GM18909 (cell line): ENCODE measurements at regions not wholly inside any gene's neighbourhood (a gene's known extent, or its start where the extent isn't known, plus 50 kb on each side); places are given as distances from the start of the nearest gene placed in this dataset.

Experiments used
- ATAC-seq: cut with Tn5 transposase; IDR thresholded peaks from one replicate; pipeline ENCODE4 v1.9.1; 2021; ENCODE audit warnings: mild to moderate bottlenecking; ENCODE audit not compliant: unreplicated experiment, poor library complexity

DNA sequence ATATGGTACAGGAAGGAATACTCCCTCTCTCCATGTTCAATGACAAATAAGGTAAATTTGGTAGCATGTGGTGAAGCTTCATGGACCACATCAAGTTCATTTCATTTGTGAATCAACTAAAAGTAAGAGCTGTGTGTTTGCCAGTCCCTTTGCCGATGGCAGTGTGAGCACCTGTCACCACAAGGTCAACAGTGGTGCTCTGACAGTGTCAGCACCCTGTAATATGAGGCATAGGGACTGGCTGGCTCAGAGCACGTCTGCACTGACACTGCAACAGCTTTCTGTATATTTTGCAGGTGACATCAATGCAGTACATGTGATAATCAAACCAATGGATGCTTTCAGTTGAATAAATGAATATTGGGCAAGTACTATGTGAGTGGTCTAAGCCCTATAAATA lies 852.4 kb downstream of the TUSC7 start:
- no peak for ATAC-seq

DNA sequence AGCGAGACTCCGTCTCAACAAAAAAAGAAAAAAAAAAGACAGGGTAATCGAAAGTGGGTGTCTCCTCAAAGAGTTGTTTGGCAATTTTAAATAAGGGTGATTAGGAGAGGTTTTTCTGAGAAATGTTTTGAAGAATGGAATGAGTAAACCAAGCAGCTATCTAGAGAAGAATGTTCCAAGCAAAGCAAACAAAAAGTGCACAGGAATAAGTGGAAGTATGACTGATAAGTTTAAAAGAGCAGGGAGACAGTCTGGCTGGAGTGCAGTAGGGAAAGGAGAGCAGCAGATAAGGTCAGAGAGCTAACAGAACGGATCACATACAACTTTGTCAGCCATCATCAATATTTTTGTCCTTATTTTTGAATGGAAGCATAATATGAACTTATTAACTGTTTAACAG lies 853.5 kb downstream of the TUSC7 start:
- no peak for ATAC-seq

DNA sequence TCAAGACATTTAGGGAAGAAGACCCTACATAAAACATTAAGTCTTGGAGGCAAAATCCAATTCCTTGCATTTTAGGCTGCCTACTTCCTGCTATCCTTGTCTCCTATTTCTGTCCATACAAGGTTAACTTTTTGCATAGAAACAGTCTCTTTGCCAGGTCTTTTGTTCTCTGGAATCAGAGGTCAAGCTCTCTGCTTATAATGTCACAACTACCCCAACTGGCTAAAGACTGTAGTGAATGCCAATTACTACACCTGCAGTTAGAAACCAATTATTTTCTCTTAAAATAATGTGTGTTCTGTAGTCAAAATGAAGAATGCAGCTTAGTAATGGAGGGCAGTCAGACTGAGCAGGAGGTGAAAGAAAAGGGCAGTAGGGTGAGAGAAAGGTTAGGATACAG lies 856.2 kb downstream of the TUSC7 start:
- ATAC-seq: no peak

DNA sequence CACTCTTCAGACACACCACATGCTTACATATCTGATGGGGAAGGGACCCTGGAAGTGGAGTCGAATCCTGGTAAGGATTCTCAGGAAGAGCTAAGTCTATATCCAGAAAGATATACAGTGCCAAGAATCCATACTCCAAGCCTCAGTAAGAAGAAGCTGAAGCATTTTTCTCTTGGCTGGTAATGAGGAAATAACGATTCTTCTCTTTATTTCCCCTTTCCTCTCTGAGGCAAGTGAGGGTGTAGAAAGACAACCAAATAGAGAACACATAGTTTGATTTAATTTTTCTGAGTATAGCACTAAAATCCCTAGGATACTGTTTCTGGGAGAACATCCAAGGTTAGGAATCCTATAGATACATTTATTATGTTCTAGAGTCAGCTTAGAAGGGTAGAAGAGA lies 857.3 kb downstream of the TUSC7 start:
- no peak for ATAC-seq

DNA sequence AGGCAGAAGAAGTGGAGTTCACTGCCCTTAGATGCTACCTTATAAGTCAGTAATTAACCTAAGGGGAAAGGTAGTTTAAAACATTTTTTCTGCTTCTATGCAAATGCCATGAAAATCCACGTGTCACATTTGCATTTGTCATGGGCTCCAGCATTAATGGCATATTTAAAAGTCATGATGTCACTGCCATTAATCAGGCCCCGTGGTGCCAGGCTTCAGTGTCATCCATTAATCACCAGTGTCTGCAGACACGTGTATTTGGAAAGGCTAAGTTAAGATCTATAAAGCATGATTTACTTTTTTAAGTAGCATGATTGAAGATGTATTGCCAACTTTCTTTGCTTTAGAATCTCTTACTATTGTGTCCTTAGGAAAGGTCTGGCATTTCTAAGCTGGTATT lies 857.8 kb downstream of the TUSC7 start:
- ATAC-seq: no peak

DNA sequence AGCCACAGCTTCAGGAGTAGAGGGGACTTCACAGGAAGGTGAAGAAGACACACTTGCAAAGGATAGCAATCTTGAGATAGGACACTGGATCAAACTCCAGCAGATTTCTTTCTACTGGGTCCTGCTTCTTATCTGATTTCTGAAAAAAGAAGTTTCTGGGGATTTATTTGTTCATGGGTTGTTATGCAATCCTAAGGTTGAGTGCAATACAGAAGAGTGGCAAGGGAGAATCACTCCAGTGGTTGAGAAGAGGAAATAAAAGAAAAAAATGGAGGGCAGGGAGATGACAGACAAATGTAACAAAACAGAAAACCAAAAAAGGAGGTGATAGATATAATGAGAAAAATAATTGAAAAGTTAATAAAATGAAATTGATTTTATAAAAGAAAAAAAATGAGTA lies 858.3 kb downstream of the TUSC7 start:
- ATAC-seq: no peak

DNA sequence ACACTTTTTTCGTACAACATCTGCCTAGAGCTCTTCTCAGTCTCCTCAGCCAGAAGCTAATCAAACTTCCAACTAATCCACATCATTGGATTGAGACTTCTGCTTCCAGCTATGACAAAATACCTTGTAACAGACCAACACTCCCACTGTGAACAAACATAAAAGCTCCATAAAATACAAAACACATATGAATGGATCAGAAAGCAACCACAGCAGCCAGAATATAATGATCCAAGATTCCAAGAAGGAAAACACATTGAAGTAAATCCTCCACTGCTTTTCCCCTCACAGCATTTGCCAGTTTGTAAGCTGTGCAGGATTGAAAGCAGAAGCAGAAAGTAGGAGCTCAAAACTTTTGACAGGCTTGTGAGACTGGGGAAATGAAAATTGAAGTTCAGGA lies 863.2 kb downstream of the TUSC7 start:
- no peak for ATAC-seq

DNA sequence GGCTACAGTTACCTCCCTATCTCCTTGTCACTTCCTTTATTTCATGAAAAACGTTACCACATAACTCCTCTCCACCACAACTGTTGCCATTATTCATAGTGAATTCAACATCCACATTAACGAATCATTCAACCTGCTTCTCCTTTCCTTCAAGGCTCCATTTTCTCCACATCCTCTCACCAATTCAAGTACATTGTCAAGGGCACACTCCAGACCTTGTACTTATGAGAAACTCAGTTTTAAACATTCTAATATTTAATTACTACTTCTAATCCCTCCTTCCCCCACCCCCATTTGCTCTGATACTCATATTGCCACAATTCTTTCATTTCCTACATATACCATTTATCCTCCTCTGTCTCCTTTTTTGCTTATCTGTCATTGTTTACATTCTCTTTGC lies 871.2 kb downstream of the TUSC7 start:
- no peak for ATAC-seq

DNA sequence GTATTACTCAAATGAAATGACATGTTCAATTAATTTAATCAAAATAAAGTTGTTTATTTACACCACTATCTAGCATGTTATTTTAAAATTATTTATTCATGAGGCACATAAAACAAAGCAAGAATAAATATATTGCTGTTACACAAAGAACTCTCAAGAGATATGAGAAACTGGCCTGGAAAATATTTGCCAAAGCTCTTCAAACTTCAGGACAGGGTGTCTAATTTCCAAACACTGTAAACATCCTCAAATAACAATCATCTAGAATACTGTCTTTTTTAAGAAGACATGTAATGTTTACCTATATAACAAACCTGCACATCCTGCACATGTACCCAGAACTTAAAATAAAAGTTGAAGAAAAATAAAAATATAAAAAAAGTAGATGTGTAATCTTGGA lies 876.6 kb downstream of the TUSC7 start:
- no peak for ATAC-seq

DNA sequence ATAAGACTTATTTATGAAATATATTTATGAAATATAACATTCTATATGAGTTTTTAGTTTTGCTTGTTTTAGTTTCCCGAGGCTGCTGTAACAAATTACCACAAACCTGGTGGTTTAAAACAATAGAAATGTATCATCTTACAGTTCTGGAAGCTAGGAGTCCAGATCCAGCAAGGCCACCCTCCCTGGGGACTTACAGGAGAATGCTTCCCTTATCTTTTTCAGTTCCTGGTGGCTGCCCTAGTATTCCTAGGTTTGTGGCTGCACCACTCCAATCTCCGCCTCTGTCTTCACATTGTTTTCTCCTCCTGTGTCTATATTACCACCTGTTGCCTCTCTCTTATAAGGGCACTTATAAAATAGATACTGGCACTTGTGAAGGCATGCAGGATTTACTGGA lies 877.8 kb downstream of the TUSC7 start:
- no peak for ATAC-seq

DNA sequence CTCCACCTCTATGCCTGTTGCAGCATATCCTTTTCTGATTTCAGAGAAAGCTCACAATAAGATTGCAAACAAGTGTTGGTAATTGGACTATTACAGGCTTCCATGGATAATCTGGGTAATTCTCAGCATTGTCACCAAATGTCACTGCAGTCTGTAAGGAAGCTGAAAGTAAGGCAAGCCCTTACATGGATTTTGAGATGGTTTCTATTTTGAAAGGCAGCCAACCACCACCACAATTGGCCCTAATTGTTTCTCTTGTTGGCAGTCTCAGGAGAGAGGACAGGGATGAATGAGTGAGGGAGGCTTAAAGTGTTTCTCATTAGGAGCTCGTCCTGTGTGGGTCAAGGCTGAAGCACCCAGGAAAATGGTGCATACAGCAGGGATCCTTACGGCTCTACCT lies 879.9 kb downstream of the TUSC7 start:
- ATAC-seq: no peak

DNA sequence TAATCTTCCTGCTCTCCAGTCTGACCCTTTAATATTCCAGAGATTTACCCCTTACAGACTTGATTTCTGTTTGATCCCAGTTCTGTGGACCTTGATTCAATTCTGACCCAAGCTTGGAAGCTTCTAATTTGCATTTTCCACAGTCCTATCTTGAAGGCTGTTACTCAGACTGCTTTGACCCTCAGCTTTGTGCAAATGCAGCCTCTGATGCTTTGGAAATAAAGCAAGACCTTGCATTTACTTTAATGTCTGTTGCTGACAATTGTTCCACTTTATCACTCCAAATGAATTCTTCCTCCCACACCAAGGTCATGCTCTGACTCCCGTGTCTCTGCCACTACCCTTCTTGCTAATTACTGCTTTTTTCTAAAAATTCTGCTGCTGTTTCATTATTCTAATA lies 886.0 kb downstream of the TUSC7 start:
- ATAC-seq: no peak

DNA sequence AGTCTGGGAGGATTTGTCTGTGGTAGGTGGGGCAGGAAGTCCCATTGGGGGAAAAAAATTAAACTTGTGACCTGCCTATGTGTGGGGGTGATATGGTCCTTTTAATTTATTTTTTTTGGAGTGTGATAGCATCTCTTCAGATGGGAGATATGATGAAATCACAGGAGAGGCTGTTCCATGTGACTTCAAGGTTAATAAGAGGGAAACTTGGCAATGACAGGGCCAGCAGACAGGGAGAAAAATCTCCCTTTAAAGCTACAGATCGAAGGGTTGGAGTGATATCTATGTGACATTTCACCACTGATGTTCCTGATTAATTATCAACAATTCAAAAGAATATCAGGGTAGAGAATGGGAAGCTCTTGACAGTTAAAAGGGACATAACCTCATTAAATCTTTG lies 886.9 kb downstream of the TUSC7 start:
- ATAC-seq: no peak

DNA sequence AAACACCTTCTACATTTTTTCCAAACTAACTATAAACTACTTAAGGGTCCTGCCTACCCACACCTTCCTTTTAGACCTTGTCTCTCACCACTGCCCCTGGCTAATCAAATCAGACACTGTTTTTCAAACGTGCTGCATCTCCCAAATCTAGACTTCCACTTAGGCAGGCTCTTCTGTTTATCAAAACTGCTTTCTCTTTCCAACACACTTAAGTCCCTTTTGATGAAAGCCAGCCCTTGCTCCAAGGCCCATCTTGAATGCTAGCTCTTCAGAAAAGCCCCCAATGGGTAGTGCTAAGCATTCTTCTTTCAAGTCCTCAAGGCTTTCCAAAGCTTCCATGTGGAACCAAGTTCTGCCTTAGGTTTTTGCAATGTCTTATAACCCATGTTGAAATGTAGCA lies 888.3 kb downstream of the TUSC7 start:
- ATAC-seq: no peak

DNA sequence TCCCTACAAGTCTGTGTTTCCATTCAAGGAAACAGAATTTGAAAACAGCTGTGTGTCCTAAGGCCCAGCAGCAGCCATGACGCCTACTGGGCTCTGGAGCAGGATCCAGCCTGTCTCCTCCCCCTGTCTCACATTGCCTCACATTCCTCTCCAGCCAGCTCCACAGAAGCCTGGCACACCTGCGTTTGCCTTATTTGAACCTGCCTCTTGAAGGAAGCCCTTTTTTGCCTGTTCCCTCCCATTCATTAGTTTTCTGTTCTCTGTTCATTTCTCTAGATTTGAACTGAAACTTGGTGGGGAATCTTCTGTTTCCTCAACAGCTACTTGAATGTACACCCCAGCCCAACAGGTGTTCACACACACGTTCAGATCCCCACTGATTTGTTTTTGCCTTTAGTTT lies 890.5 kb downstream of the TUSC7 start:
- ATAC-seq: peak; percentile 64

DNA sequence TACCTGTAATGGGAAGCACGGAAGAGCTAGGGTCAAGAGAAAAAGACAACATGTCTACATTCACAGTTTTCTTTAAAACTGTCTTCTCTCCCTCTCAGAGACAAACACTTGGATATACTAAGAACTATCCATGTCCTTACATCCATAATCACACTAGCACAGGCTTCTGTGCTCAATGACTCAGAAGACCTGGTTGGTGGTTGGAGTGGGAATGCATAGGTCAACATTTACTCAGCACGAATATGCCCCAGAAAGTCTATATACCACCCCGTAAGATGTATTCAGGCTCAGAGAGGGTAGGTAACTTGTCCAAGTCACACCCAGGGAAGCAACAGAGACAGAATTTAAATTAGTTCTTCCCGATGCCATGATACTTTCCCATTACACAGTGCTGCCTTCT lies 891.1 kb downstream of the TUSC7 start:
- ATAC-seq: no peak

DNA sequence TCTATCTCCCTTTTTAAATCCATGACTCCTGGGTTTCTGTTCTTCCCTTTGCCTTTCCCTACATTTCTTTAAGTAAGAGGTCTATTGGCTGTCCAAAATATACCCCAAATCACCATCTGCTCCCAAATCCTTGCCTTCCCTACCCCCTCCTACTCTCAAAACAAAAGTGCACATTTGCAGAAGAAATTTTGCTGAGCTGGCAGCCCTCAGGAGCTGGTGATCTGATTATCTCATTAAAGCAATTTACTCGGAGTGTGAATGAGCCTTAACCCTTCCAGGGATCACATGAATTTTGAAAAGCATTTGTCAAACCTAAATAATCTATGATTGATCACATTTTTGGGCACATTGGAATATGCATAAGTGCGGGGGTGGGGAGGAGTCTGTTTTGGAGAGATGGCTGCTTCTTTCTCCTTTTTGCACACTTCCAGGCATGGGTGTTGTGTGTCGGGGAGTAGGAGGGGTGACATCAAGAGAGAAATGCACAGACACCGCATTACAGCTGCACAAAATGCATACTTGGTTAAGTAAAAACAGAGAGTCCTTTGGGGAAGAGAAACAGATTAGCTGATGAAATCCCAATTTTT lies 892.6 kb downstream of the TUSC7 start:
- ATAC-seq: no peak

DNA sequence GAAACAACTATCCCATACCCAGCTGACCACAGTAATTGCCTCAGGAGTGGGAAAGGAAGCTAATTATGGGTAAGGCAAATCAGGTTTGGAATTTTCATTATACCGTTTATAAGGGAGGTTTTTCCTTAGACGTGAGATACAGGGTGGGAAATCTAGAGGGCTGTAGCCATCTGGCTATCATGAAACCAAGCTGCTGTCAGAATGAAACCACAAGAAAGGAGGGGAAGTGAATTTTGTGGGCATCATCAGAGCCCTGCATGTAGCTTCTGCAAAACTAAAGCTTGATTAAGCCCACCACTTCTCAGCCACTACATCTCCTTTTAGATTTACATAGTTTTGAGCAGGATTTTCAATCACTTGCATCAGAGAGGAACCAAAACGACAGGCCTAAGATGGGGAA lies 893.5 kb downstream of the TUSC7 start:
- peak; percentile 91 for ATAC-seq

DNA sequence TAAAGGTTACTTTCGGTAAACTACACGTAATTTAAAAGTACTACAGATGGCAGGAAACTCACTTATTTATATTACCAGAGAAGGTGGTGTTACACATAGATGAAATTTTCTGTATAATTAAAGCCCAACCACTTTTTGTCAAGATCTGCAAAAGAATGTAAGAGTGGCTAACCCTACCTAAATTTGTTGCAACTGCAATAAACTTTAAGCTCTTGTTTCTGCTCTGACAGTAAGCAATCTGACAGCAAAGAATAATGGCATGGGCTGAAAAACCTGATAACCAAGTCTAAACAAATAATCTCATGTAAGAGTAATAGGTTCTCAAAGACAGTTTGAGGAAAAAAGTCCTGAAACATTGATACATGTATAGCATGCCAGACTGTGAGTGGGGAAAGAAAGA lies 897.3 kb downstream of the TUSC7 start:
- no peak for ATAC-seq

DNA sequence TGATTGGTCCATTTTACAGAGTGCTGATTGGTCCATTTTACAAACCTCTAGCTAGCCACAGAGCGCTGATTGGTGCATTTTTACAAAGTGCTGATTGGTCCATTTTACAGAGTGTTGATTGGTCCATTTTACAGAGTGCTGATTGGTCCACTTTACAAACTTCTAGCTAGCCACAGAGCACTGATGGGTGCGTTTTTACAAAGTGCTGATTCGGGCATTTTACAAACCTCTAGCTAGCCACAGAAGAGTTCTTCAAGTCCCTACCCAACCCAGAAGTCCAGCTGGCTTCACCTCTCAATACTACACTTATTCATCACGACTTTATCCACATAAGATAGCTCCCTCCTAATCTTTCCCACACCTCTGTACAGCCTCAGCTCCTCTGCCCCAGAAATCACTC lies 899.8 kb downstream of the TUSC7 start:
- ATAC-seq: no peak

DNA sequence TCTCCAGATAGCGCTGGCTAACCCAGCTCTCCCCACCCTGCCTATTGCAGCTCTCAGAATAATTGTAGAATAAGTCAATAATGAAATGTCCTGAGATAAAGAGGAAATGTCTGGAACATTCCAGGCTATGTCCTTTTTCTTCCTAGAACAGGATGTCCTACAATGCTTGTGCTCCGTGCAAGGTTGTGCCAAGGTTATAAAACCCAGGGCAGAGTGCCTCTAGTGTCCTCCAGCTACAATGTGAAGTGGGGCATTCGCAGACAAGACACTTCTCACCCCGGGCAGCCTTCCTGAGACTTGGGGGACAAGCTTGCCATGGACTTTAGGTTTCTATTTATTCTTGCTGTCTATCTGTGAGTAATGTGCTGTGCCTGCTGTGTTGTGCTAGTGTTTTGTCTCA lies 900.6 kb downstream of the TUSC7 start:
- ATAC-seq: no peak

DNA sequence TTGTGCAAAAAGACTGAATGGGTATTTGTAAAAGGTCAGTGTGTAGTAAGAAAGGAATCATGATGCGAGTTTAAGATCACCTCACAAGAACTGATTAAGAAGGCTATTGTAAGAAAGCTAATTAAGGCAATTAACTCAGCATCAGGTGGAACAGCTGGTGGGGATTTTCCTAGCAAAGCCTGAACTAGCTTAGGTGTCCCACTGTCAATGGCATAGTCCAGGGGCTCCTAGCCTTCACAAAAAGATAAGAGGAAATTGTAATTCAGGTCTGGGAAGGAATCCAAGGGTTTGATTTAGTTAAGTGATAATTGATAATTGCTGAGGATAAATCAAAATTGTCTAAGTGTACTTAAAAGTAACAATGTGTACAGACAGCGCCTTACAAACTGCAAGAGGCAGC lies 901.6 kb downstream of the TUSC7 start:
- no peak for ATAC-seq

DNA sequence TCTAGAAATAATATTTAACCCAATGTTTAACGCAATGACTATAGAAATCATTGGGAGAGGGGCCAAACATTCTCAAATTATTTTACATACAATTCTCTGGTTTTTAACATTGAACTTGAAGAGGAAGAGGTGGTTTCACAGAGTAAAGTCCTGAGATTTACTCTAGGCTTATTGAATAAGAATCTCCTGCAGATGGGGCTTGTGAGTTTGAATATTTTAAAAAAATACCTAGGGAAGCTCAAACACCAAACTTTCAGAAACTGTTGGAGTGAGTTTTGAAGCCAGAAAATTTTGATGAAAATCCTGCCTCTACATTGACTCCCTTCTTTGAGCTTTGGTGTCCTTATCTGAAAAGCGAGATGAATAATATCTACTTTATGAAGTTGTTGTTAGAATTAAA lies 906.6 kb downstream of the TUSC7 start:
- ATAC-seq: no peak
